GM21423 (cell line): ENCODE measurements at regions not wholly inside any gene's neighbourhood (a gene's known extent, or its start where the extent isn't known, plus 50 kb on each side); places are given as distances from the start of the nearest gene placed in this dataset.
"Not testable (repeated sequence)": the region's sequence is repeated elsewhere in the genome, so short reads cannot be mapped to it uniquely, and the experiment has no call there.

Experiments
- ATAC-seq: cut with Tn5 transposase; IDR thresholded peaks from one replicate; pipeline ENCODE4 v1.9.1; 2021; ENCODE audit warnings: mild to moderate bottlenecking, moderate library complexity; ENCODE audit not compliant: unreplicated experiment

DNA sequence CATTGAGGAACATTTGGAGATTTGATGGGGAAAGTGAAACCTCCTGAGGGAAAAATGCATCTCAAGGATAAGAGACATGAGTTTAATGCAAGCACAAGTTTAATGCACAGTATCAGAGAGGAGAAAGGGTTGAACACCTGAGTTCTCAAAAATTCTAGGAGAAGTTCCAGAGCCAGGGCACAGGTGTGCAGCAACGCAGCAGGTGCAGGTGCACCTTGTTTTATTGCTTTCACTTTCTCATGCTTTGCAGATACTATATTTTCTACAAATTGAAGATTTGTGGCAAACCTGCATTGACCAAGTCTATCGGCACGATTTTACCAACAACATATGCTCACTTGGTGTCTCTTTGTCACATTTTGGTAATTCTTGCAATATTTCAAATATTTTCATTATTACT lies 267.6 kb upstream of the HNRNPA3 start:
- ATAC-seq: no peak

DNA sequence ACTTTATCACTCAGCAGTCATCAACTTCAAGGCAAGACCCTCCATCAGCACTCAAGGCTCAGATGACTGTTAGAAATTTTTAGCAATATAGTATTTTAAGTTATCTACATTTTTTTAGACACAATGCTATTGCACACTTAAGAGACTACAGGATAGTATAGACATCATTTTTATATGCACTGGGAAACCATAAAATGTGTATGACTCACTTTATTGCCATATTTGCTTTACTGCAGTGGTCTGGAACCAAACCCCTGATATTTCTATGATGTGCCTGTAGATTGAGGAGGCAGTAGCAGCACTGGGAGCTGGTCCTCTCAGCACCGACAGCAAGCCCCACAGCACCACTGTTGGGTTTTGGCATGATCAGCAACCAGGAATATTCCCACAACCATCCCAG lies 264.8 kb upstream of the HNRNPA3 start:
- ATAC-seq: no peak

DNA sequence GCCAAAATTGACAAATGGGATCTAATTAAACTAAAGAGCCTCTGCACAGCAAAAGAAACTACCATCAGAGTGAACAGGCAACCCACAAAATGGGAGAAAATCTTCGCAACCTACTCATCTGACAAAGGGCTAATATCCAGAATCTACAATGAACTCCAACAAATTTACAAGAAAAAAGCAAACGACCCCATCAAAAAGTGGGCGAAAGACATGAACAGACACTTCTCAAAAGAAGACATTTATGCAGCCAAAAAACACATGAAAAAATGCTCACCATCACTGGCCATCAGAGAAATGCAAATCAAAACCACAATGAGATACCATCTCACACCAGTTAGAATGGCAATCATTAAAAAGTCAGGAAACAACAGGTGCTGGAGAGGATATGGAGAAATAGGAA lies 261.4 kb upstream of the HNRNPA3 start:
- not testable (repeated sequence) for ATAC-seq

DNA sequence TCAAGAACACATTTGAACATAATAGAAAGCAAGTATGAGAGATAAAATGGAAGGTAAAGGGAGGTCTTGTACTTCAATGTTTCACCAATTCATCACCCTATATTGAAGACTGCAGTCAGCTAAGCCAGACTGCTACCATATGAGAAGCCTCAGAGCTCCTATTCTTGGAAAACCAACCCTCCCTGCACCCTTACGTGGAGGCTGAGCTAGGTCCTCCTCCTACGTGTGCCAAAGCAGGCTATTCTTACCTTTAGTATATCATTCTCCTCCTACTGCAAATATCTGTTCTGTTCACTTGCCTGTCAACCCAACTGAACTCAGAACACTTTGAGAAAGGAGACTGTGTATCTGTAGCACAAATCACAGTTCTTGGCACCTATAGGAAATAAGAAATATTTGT lies 255.8 kb upstream of the HNRNPA3 start:
- no peak for ATAC-seq

DNA sequence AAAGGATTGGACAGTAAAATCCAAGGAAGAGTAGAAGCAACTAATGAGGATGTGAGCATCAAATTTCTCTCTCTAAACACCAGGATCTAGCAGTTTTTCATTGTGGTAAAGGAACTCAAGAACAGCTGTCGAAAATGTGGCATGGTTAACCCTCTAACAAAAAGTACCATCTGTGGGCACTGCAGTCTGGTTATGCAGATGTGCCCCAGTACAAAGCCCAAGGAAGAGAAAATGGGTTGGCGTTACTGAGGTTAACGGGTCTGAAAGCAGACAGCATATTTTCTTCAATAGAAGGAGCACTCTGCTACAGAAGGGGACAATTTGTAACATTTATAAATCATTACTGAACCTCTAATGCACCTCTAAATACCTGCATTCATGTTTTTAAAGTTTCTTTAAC lies 253.0 kb upstream of the HNRNPA3 start:
- no peak for ATAC-seq

DNA sequence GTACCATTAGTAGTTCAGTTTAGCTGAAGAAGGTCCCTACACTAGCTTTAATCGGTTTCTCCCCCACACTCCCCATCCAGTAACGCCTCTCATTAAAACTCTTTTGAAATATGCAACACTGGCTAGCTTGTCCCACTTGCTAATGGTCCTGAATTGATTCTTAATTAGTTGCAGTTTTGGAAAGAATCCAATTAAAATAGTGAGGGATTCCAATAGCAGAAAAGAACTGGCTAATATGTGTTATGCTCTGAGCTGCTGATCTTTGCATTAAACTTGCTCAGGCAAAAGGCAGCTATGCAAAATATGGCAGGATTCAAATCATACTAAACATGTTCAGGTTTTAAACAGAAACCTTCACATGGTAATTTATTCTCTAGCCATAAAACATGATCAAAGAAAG lies 252.5 kb upstream of the HNRNPA3 start:
- ATAC-seq: no peak

DNA sequence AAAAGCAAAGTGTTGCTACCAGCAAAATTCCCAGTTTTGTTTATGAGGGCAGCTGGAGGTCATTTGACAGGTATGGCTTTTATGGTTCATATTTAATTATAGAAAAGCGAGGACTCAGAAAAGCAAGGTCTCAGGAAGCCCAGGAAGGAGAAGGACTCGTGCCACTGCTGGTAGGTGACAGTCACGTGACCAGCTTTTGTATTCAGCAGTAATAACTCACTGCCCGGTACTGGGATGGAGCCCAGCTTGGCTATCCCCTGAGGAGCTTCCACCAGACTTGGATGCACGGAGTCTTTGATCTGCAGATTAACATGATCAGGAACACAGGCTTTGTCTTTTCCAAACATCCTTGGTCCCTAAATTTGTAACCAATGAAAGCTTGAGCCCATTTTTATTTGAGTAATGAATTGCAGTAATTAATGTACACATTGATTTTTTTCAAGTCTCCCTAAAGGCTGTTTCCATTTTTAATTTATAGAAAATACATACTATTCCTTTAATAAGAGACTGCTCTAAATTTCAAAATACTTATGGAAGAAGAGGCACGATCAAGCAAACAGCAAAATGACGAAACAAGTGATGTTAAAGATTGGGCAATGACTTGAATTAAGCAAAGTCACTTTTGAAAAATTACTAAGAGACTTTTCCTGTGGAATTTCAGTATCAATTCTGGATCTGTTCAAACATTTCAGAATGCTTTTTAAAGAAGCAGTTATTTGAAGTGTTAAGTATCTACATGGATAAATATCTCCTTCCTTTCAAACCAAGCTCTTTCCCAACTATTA lies 251.7 kb upstream of the HNRNPA3 start:
- no peak for ATAC-seq

DNA sequence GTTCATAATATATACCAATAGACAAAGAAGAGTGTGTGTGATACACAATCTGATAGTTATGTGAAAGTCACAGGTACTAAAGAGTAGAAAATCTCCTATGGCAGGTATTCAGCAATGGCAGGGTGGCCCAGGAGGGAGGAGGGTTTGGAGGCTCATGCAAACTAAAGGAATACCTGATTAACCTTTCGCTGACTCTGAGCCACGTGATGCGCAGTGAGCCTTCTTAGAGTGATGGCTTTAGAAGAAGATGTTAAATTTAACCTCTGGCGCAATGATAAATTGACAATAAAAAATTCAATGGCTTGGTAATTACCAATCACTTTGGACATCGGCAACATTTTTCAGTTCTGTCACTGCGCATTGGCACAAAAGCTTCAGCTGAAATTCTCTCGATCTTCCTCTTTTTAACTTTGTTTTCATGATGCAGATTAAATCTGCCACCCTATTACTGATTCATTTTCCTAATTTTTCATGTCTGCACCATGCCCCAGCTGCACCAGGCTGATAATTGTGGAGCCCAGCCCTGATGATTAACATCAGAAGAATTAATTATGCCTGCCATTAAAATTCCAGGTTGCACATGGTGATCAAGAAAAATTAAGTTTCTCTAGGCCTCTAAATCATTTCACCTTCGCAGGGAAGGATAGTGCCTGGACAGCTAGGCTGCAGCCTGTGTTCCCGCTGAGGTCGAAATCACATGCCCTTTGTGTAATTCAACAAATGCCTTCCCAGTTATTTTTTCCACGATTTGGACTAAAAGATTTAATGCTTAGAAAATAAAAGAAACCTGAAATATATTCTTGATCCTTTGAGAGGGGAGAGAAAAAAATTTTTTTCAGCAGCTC lies 250.6 kb upstream of the HNRNPA3 start:
- ATAC-seq: no peak

DNA sequence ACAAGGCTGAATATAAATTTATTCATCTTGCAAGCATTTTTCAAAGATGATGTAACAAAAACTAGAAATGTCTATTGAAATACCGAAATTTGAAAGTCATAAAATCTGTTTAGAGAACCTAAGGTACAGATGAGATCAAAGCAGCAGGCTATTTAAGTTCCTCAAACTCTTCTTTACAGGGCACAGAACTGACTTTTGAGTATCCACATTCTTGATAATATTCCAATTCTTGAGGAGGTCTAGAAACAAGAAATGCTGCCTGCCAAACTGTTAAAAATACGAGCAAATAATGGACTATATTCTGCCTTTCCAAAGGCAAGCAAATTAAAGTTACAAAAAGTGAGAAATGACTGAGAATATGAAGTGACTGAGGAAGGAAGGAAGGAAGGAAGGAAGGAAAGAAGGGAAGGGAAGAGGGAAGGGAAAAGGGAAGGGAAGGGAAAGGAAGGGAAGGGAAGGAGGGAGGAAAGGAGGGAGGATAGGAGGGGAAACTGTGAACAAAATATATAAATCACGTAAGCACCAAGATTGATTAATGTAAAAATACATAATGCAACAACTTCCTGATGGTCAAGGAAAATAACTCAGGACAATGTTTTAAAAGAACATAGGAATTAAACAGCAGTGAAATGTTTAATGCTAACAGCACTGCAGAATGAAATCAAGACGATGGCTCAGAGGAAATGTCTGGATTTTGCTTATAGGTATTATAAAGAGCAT lies 248.9 kb upstream of the HNRNPA3 start:
- ATAC-seq: no peak

DNA sequence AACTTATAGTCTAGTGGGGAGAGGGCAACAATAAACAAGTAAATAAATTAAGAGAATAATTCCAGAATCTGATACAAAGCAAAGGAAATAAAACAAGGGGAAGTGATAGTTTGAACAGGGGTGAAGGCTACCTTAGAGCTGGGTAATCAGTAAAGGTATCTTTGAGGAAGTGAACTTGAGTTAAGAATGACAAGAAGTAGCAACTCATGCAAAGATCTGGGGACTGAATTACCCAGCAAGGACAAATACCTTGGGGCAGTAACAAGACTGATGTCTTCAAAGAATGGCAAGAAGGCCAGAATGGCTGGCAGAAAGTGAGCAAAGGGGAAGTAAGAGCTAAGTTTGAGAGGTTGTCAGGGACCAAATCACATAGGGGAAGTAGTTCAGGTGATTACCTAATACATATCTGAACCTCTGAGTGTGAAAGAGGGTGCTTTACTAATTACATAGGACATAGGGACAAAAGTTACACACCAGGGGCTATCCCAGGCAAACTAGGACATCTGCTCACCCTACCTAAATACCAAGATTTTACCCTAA lies 244.6 kb upstream of the HNRNPA3 start:
- peak; percentile 65 for ATAC-seq

DNA sequence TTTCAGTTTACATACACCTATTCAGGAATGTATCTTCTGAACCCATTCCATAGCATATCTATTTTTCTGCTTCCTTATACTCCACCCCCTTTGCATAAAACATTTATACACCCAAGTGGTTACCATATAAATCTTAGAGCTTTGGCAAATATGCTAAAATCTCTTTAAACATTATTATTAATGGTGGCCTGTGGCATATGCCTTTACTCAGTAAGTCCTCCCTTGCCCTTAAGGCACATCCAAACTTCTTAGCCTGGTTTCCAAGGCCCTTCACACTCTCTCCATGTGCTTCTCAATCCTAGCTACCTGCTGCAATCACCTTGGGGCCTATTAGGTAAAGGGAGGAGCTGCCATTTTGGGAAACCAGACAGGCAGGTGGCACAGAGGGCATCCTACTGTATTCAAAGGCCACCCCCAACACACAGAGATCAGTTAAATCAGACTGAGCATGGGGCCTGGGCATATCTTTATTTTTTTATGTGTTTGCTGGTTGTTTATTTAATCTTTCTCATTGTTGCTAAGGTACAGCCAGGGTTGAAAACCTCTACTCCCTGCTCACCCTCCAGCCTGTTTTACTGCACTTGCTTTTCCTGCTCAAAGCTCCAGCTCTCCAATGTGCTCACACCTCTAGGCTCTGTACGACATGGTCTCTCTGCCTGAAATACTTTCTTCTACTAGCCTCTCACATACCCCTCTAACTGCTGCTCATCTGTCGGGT lies 242.8 kb upstream of the HNRNPA3 start:
- ATAC-seq: no peak

DNA sequence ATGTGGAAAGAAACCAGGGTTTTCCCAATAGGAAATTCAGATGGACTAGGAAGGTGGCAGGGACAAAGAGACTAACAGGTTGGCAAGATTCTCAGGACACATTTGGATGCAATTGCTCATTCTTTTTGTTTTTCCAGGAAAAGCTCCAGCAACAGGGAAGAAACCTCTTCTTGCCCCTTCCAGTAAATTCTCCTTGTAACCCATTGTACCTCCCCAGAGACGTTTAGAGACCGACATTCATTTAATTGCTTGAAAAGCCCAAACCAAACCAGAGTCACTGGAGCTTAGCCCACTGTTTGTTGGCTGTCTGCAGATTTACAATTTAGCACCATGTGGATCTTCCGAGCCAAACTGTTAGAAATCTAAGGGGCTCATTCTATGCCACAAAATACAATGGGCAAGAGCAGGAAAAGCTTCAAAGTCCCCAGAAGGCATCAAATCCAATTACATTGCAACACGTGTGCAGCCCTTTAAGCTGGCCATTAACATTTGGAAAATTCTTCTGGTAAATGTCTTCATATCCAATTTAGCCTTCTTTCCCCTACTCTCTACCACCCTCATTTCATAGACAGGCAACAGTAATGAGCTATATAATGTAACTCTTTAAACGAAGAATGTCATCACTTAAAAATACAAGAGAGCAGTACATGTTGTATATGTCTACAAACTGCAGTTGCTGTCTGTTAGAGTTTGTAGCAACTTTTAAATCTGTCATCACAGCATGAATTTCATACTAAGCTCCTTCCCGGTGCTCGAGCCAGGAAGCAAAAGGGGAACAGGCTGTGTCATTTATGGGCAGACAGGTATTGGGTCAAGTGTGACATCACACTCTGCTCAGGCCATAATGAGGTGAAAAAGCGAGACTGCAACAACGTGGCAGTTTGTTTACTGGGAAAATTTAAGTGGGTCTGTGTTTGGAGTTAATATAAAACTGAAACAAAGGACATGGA lies 235.6 kb upstream of the HNRNPA3 start:
- no peak for ATAC-seq

DNA sequence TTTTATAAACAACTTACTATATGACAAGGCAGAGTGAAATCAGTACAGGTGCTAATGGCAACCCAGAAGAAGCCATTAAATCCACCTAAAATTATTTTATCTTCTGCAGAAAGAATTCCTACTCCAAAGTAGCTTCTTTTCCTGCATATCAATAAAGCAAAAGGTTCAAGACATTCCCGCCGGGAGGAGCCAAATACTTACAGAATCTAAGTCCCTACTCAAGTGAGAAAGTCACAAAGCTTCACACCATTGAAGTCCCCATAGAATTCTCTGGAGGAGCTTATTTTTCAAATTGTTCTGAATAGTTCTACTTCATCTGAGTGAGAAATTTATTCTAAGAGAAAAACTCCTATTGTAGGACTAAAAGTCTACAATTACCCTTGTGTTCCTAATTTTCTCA lies 233.7 kb upstream of the HNRNPA3 start:
- ATAC-seq: no peak

DNA sequence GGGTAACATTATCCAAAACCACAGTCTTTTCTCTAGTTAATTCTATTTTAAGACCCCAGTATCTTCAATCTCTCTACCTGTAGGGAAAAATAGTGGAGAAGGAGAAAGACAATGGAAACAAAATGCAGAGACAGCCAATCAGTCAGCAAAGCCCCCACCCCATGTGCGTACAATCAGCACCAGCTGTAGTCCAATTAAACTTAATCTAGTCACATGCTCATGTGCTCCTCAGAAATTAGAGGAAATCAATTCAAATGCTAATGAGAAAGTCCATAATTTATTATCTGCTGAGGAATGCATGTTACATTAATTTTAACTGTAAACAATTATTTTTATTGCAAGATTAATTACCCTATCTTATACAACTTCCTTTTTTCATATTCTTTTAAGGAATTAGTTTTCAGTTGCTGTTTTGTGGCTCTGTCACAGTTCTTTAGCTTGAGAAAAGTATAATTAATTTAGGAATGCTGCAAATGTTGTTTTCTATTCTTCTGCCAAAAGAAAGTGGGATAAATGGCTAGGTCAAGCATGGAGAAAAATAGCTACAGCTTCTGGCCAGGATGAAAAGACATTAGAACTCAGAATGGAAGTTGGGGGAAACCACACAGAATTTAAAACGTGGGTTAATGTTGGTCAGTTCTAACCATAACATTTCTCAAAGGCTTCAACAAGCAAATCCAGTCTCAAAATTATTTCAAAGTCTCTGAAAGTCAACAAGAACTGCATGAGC lies 232.4 kb upstream of the HNRNPA3 start:
- no peak for ATAC-seq

DNA sequence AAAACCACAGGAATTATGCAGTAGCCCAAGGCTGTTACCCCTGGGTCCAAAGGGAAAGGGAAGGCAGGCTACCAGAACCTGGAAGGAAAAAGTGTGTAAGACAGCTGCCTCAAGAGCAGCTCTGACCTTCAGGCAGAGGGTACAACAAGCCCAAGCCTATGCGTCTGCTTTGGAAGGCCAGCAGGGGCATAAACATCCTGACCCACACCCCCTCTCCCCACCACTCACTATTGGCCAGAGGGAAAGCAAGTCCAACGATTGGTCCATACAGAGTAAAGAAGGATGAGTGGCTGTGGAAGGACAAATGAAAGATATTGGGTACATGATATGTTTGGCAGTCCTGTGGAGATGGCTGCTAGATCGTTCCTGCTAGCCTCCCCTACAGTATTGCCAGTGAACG lies 227.6 kb upstream of the HNRNPA3 start:
- no peak for ATAC-seq

DNA sequence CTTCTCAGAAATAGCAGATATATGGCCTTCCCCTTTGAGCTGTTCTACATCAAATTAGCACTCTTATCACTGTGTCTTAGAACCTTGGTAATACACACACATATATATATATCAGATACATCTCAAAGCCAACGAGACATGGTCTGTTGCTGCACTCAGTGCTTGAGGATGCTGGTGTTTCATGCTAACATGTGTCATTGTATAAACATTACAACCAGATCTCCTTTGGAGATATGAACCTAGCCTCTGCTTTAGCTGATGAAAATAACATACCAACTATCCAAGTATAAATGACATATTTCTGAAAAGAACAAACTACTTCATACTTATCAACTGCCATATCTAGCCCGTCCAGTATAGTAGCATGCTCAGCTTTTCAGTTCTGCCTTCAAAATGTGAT lies 226.7 kb upstream of the HNRNPA3 start:
- ATAC-seq: no peak

DNA sequence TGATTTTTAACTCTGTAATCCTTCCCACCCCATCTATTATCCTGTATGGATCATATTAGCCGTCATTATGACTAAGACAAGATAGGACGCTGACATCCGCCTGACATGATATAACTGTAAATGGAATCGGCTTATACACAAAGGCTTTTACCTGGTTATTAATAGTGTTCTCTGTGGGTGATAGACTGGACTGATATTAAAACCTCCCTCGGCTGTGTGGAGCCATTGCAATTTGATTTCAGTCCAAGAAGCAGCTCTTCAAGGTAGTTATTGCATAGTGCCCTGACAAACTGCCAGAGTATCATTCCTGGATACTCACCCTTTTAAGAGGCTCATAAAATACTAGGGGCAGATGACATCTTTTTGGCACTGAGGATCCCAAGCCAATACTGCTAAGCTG lies 226.1 kb upstream of the HNRNPA3 start:
- ATAC-seq: no peak

DNA sequence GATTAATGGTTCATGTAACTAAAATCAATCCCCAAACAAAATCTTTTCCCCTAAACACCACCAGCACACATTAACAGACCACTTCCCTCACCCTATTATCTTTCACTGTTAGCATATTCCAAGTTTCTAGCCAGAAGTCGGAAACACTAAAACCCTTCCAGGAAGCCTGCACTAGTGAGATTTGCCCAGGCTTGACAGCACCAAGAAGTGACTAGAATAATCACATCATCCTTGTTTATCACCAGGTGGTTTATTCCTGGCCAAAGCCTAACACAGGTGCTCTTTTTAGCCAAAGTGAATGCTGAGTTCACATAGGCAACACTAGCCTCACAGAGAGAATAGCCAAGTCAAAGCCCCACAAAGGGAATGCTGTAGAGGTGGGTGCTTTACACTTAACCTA lies 221.2 kb upstream of the HNRNPA3 start:
- no peak for ATAC-seq
